Right lobe of liver (tissue), 6 donors: ENCODE measurements at regions not wholly inside any gene's neighbourhood (a gene's known extent, or its start where the extent isn't known, plus 50 kb on each side); places are given as distances from the start of the nearest gene placed in this dataset.

Experiments
- ATAC-seq, 4 donors: fragments of 200-7000 bp; cut with Tn5 transposase; one replicate each; pipeline ENCODE4 v1.9.1; 2020; ENCODE audit warnings: mild to moderate bottlenecking in 4 of 4, moderate library complexity in 4 of 4
- DNase-seq, 3 donors: peaks; one replicate each; pipeline ENCODE4 v3.0.0-alpha.2; 2020
- H3K27ac ChIP-seq, 3 donors: fragments of 200-600 bp; one replicate each; pipeline ENCODE4 v1.8.0; 2022
- H3K27me3 ChIP-seq, 2 donors: fragments of 200-600 bp; one replicate each; pipeline ENCODE4 v1.8.0; 2022
- H3K36me3 ChIP-seq, 4 donors: fragments of 200-600 bp; sonication (generic) in 1 of 4; one replicate each; pipeline versions ENCODE4 v1.5.1 to v1.8.0; 2017 to 2022; ENCODE audit warnings: control low read depth in 1 of 4
- H3K4me1 ChIP-seq, 4 donors: fragments of 200-600 bp; sonication (generic) in 1 of 4; one replicate each; pipeline versions ENCODE4 v1.5.1 to v1.8.0; 2017 to 2022; ENCODE audit warnings: control low read depth in 1 of 4
- H3K4me3 ChIP-seq, 3 donors: fragments of 200-600 bp; one replicate each; pipeline ENCODE4 v1.8.0; 2022
- H3K9me3 ChIP-seq, 4 donors: fragments of 200-600 bp; sonication (generic) in 1 of 4; one replicate each; pipeline versions ENCODE4 v1.5.1 to v1.8.0; 2017 to 2022; ENCODE audit warnings: control low read depth in 1 of 4
- POLR2A ChIP-seq: fragments of 450-650 bp; IDR thresholded peaks from one replicate; pipeline ENCODE4 v1.6.1; 2017; ENCODE audit warnings: antibody characterized with exemption, mild to moderate bottlenecking
- WGBS: methylation state at CpG from one replicate; pipeline ENCODE4 v1.1.6; 2018; ENCODE audit warnings: low coverage, low lambda C conversion rate; ENCODE audit not compliant: insufficient coverage; ENCODE audit errors: missing lambda C conversion rate; 5-methylcytosine and 5-hydroxymethylcytosine counted together
- intact Hi-C, 2 donors: fragments of 100-400 bp; cut with DNase I; formaldehyde crosslinking; loops; one replicate each; pipeline versions ENCODE4 v1.11.2 to v1.14.1; 2022
- TF ChIP-seq, protein P1 (sequence below), 4 donors: fragments of 200-600 bp in 3 of 4; fragments of 450-650 bp in 1 of 4; IDR thresholded peaks; one replicate each; pipeline versions ENCODE4 v1.5.1 to v1.8.0; 2016 to 2022; ENCODE audit warnings: antibody characterized with exemption in 4 of 4, mild to moderate bottlenecking in 2 of 4
- donor health status: DM: no; HTN: yes; CAD: no.
- donor health status: DM: no; HTN: no; CAD: no.
- donor health status: DM: no; HTN: no; CAD: no.
- donor health status: DM: no; HTN: yes; CAD: no.
- donor health status: DM: no; HTN: yes; CAD: no.

DNA sequence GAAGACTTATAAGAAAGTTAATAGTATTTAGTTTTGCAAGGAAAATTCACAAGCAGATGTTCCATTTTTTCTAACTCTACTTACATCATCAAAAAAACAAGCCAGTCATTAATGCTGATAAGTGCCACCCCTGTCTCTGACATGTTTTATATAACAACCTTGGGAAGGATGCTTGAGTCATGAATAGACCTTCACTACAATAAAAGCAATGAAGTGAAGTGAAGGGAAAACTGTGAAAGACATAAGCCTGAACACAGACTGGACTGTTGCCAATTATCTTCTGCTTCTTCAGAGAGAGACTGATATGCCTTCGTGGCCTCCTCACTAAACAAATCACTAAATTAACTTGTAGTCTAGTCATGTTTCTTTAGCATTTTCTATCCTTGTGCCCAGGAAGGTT lies 353.2 kb downstream of the PDHA2 start:
- no peak overlapping the region for H3K4me3 ChIP-seq
- H3K4me1 ChIP-seq = no peaks in the 10 kb centered on the region
- H3K36me3 ChIP-seq = no peaks in the 10 kb centered on the region
- DNase-seq (no peak), ATAC-seq (no peak)
- H3K27ac ChIP-seq = no peak overlapping the region
- intact Hi-C loops = no loop called here
- no peaks in the 10 kb centered on the region for H3K27me3 ChIP-seq
- H3K9me3 ChIP-seq = no peaks in the 10 kb centered on the region
- no peak for TF ChIP-seq POLR2A
- TF ChIP-seq, protein P1, sequence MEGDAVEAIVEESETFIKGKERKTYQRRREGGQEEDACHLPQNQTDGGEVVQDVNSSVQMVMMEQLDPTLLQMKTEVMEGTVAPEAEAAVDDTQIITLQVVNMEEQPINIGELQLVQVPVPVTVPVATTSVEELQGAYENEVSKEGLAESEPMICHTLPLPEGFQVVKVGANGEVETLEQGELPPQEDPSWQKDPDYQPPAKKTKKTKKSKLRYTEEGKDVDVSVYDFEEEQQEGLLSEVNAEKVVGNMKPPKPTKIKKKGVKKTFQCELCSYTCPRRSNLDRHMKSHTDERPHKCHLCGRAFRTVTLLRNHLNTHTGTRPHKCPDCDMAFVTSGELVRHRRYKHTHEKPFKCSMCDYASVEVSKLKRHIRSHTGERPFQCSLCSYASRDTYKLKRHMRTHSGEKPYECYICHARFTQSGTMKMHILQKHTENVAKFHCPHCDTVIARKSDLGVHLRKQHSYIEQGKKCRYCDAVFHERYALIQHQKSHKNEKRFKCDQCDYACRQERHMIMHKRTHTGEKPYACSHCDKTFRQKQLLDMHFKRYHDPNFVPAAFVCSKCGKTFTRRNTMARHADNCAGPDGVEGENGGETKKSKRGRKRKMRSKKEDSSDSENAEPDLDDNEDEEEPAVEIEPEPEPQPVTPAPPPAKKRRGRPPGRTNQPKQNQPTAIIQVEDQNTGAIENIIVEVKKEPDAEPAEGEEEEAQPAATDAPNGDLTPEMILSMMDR (IDR thresholded peaks at IDR 0.05) = no peak
- WGBS = 22% methylated on average over 1 of the region's 1 CpG

DNA sequence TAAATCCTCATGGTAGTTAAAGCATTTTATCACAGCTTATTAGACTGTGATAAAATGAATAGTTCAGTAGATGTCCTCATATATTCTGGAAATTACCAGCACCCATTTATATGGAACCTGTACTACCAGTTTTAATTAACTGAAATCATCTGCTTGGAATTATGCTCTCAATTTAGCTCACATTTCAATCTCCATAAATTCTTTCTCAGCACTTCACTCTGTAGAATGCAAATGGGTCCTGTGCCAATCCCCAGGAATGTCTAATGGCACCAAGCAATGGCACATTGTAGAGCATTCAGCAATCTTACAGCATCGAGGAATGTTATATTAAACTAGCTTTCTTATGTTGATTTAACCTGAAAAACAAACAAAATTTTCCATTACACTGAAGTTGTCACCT lies 355.1 kb downstream of the PDHA2 start:
- no peak for TF ChIP-seq POLR2A
- TF ChIP-seq, protein P1 (IDR thresholded peaks at IDR 0.05) = no peak
- WGBS = 46% methylated on average over 1 of the region's 1 CpG
- ATAC-seq = no peak
- no peak overlapping the region for H3K4me3 ChIP-seq
- no peak overlapping the region for H3K27ac ChIP-seq
- H3K27me3 ChIP-seq = no peaks in the 10 kb centered on the region
- intact Hi-C loops = no loop called here
- no peak for DNase-seq
- no peaks in the 10 kb centered on the region for H3K9me3 ChIP-seq
- H3K36me3 ChIP-seq = no peaks in the 10 kb centered on the region
- no peaks in the 10 kb centered on the region for H3K4me1 ChIP-seq

DNA sequence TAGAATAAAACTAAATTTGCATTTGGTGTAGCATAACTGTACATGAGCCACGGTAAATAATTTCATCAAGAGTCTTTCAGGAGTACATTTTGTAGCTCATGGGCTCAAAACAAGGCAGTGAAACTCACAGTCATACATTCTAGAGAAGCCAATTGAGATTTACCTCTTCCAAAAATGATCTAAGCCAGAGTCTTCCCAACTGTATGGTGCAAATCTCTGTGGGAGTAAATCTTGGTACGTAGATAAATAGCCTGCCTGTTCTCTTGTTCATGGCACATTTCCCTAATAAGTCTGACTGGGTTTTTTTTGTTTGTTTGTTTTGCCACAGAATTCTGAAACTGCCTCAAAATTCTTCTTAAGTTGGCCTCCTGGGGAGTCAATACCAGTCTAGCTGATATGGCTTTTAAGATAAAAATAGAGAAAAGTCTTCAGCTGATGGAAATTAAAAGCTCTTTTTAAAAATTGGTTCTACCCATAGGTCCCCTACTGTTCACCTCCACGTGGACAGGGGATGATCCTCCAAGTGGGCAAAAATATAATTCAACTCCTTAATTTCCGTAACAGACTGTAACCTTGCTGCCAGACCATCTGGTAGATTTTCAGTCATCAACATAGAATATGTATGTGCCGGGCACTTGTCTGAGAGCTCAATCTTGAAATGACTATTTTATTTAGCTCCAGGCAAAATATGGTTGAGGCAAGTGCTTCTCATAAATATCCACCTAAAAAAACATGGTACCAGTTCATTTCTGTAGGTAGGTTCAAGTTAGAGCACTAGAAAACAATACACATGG lies 365.4 kb downstream of the PDHA2 start:
- no peak for TF ChIP-seq POLR2A
- TF ChIP-seq, protein P1 (IDR thresholded peaks at IDR 0.05) = no peak
- intact Hi-C loops = no loop called here
- Histone ChIP-seq H3K4me3 (no peak overlapping the region), H3K9me3 (no peaks in the 10 kb centered on the region), H3K4me1 (no peaks in the 10 kb centered on the region), H3K36me3 (no peaks in the 10 kb centered on the region), H3K27me3 (no peaks in the 10 kb centered on the region), H3K27ac (no peak overlapping the region)
- no peak for ATAC-seq
- DNase-seq = no peak
- 36% methylated on average over 5 of the region's 5 CpGs for WGBS

DNA sequence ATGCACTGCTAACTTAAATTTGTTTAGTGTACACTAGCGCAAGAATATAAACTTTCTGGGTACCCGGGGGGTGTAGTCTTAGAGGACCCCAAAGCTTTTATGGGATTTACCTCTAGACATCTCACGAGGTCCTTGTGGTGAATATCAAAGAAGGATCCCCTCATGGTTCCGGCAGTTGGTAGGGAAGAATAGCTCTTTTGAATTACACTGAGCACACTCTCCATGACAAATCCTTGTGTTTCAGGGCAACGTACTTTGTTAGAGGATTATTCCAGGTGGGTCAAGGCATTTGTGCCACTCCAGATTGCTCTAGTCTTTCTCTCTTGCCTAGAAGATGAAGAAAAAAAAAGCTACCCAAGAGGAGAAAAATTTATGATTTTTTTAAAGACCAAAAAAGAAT lies 387.6 kb downstream of the PDHA2 start:
- no peaks in the 10 kb centered on the region for H3K27me3 ChIP-seq
- no peaks in the 10 kb centered on the region for H3K36me3 ChIP-seq
- intact Hi-C loops = no loop called here
- ATAC-seq (no peak), DNase-seq (no peak)
- H3K9me3 ChIP-seq = no peaks in the 10 kb centered on the region
- no peak overlapping the region for H3K4me3 ChIP-seq
- WGBS = 65% methylated on average over 5 of the region's 5 CpGs
- TF ChIP-seq, protein P1 (IDR thresholded peaks at IDR 0.05) = no peak
- no peak for TF ChIP-seq POLR2A
- H3K4me1 ChIP-seq = no peaks in the 10 kb centered on the region
- no peak overlapping the region for H3K27ac ChIP-seq
